HuH-7.5 (cell line): ENCODE measurements at regions not wholly inside any gene's neighbourhood (a gene's known extent, or its start where the extent isn't known, plus 50 kb on each side); places are given as distances from the start of the nearest gene placed in this dataset.

Source experiments
- DNase-seq: peaks from one replicate; pipeline ENCODE4 v3.0.0; 2011; ENCODE audit warnings: low spot score

- no peak for DNase-seq
These were observed 54.4 kb upstream of the CDC42BPA start for GRCh38 chr1:227372726-227373130.

GRCh38 chr1:227370533-227371254 lies 52.4 kb upstream of the CDC42BPA start:
- no peak for DNase-seq

- no peak for DNase-seq
These were observed 50.9 kb upstream of the CDC42BPA start for GRCh38 chr1:227369102-227369760.
